H9 (cell line): ENCODE measurements at regions not wholly inside any gene's neighbourhood (a gene's known extent, or its start where the extent isn't known, plus 50 kb on each side); places are given as distances from the start of the nearest gene placed in this dataset.

Source experiments
- DNase-seq: peaks from one replicate; pipeline ENCODE4 v3.0.0-alpha.2; 2017
- H2AFZ ChIP-seq: one replicate; pipeline ENCODE4 v1.6.1; 2013; ENCODE audit warnings: mild to moderate bottlenecking, low read length, control low read depth, moderate library complexity
- H2AK5ac ChIP-seq: 2 replicates; pipeline ENCODE4 v1.6.1; 2013; ENCODE audit warnings: low read length, control low read depth, mixed read lengths; ENCODE audit not compliant: insufficient read length
- H2BK120ac ChIP-seq: one replicate; pipeline ENCODE4 v1.6.1; 2013; ENCODE audit warnings: low read depth, mild to moderate bottlenecking, low read length, control low read depth, inconsistent platforms; ENCODE audit not compliant: poor library complexity, severe bottlenecking
- H2BK12ac ChIP-seq: 2 replicates; pipeline ENCODE4 v1.6.1; 2013; ENCODE audit warnings: low read length, control low read depth, mixed read lengths, low read depth; ENCODE audit not compliant: insufficient read length
- H2BK15ac ChIP-seq: 2 replicates; pipeline ENCODE4 v1.6.1; 2013; ENCODE audit warnings: low read depth, low read length, control low read depth
- H2BK20ac ChIP-seq: one replicate; pipeline ENCODE4 v1.6.1; 2013; ENCODE audit warnings: low read depth, mild to moderate bottlenecking, low read length, control low read depth, inconsistent platforms; ENCODE audit not compliant: poor library complexity, severe bottlenecking
- H2BK5ac ChIP-seq: 2 replicates; pipeline ENCODE4 v1.6.1; 2013; ENCODE audit warnings: low read length, control low read depth, mixed read lengths; ENCODE audit not compliant: insufficient read length
- H3K14ac ChIP-seq: 2 replicates; pipeline ENCODE4 v1.6.1; 2013; ENCODE audit warnings: low read length, control low read depth; ENCODE audit not compliant: insufficient read depth
- H3K18ac ChIP-seq: 2 replicates; pipeline ENCODE4 v1.6.1; 2013; ENCODE audit warnings: low read depth, mild to moderate bottlenecking, mixed read lengths, low read length, control low read depth; ENCODE audit not compliant: insufficient read length
- H3K23ac ChIP-seq: 2 replicates; pipeline ENCODE4 v1.6.1; 2013; ENCODE audit warnings: low read length, control low read depth, mixed read lengths, low read depth; ENCODE audit not compliant: insufficient read length
- H3K23me2 ChIP-seq: 2 replicates; pipeline ENCODE4 v1.6.1; 2013; ENCODE audit warnings: low read depth, mild to moderate bottlenecking, mixed read lengths, low read length, control low read depth; ENCODE audit not compliant: insufficient read length, poor library complexity, severe bottlenecking
- H3K27ac ChIP-seq: 2 replicates; pipeline ENCODE4 v1.5.1; 2013; ENCODE audit warnings: low read length, control low read depth, mixed read lengths, low read depth; ENCODE audit not compliant: insufficient read length
- H3K27me3 ChIP-seq: 2 replicates; pipeline ENCODE4 v1.6.1; 2013; ENCODE audit warnings: low read length, control low read depth, inconsistent platforms; ENCODE audit not compliant: insufficient read depth
- H3K4ac ChIP-seq: 2 replicates; pipeline ENCODE4 v1.6.1; 2013; ENCODE audit warnings: low read depth, mild to moderate bottlenecking, control low read depth, inconsistent platforms, low read length, moderate library complexity
- H3K4me1 ChIP-seq: 2 replicates; pipeline ENCODE4 v1.6.1; 2013; ENCODE audit warnings: low read length, control low read depth, inconsistent platforms; ENCODE audit not compliant: insufficient read depth
- H3K4me2 ChIP-seq: 2 replicates; pipeline ENCODE4 v1.6.1; 2013; ENCODE audit warnings: low read length, control low read depth, mixed read lengths; ENCODE audit not compliant: insufficient read length, insufficient read depth
- H3K56ac ChIP-seq: 2 replicates; pipeline ENCODE4 v1.6.1; 2013; ENCODE audit warnings: low read depth, mild to moderate bottlenecking, mixed read lengths, low read length, control low read depth; ENCODE audit not compliant: insufficient read length
- H3K79me1 ChIP-seq: 2 replicates; pipeline ENCODE4 v1.6.1; 2013; ENCODE audit warnings: low read depth, mild to moderate bottlenecking, moderate library complexity, low read length, control low read depth, inconsistent platforms; ENCODE audit not compliant: insufficient read depth, poor library complexity, severe bottlenecking
- H3K79me2 ChIP-seq: 2 replicates; pipeline ENCODE4 v1.6.1; 2013; ENCODE audit warnings: low read length, control low read depth, inconsistent platforms; ENCODE audit not compliant: insufficient read depth
- H3K9ac ChIP-seq: 2 replicates; pipeline ENCODE4 v1.6.1; 2013; ENCODE audit warnings: low read length, control low read depth, mixed read lengths; ENCODE audit not compliant: insufficient read length; ENCODE audit errors: extremely low read depth
- H3K9me3 ChIP-seq: one replicate; pipeline ENCODE4 v1.6.1; 2013; ENCODE audit warnings: low read depth, low read length, inconsistent platforms; ENCODE audit not compliant: control insufficient read depth
- H3T11ph ChIP-seq: one replicate; pipeline ENCODE4 v1.6.1; 2013; ENCODE audit warnings: mild to moderate bottlenecking, low read length, control low read depth, inconsistent platforms
- H4K20me1 ChIP-seq: one replicate; pipeline ENCODE4 v1.6.1; 2013; ENCODE audit not compliant: control insufficient read depth, insufficient read length, insufficient read depth
- H4K5ac ChIP-seq: 2 replicates; pipeline ENCODE4 v1.6.1; 2013; ENCODE audit warnings: low read depth, mild to moderate bottlenecking, mixed read lengths, low read length, control low read depth; ENCODE audit not compliant: insufficient read length
- H4K8ac ChIP-seq: replicated peaks from 2 replicates; pipeline ENCODE4 v1.6.1; 2013; ENCODE audit warnings: low read length, control low read depth, mixed read lengths, low read depth; ENCODE audit not compliant: insufficient read length
- H4K91ac ChIP-seq: 2 replicates; pipeline ENCODE4 v1.6.1; 2013; ENCODE audit warnings: low read depth, mild to moderate bottlenecking, moderate library complexity, mixed read lengths, low read length, control low read depth; ENCODE audit not compliant: insufficient read length
- H3K27ac Mint-ChIP-seq, 3 experiments: 2 replicates in 2 of 3; 3 replicates in 1 of 3; pipeline ENCODE4 v1.8.0; 2020 to 2021; ENCODE audit warnings: mixed read lengths in 3 of 3, mild to moderate bottlenecking in 1 of 3, moderate library complexity in 1 of 3
- H3K27me3 Mint-ChIP-seq: 2 replicates; pipeline ENCODE4 v1.8.0; 2021; ENCODE audit warnings: low read depth, mild to moderate bottlenecking, moderate library complexity, mixed read lengths
- H3K36me3 Mint-ChIP-seq, 3 experiments: 2 replicates in 2 of 3; 3 replicates in 1 of 3; pipeline ENCODE4 v1.8.0; 2020 to 2021; ENCODE audit warnings: low read depth in 3 of 3, mixed read lengths in 3 of 3; ENCODE audit not compliant: insufficient read depth in 1 of 3
- H3K4me1 Mint-ChIP-seq, 2 experiments: 2 replicates each; pipeline ENCODE4 v1.8.0; 2020; ENCODE audit warnings: mixed read lengths in 2 of 2
- H3K4me3 Mint-ChIP-seq, 2 experiments: 2 replicates in 1 of 2; 3 replicates in 1 of 2; pipeline ENCODE4 v1.8.0; 2020 to 2021; ENCODE audit warnings: mild to moderate bottlenecking in 2 of 2, mixed read lengths in 2 of 2, moderate library complexity in 1 of 2
- H3K9me3 Mint-ChIP-seq, 2 experiments: 2 replicates in 1 of 2; 3 replicates in 1 of 2; pipeline ENCODE4 v1.8.0; 2020; ENCODE audit warnings: mild to moderate bottlenecking in 2 of 2, mixed read lengths in 2 of 2, moderate library complexity in 1 of 2
- CTCF ChIP-seq: fragments of 200-600 bp; sonication (generic); conservative IDR thresholded peaks from 3 replicates; pipeline ENCODE4 v1.8.0; 2021; ENCODE audit warnings: antibody characterized with exemption, mild to moderate bottlenecking
- WGBS: extraction: QIAGEN DNeasy Blood & Tissue Kit; methylation state at CpG from one replicate; pipeline ENCODE4 v1.1.7; 2013; ENCODE audit warnings: missing lambda C conversion rate, low lambda C conversion rate, mixed read lengths; ENCODE audit not compliant: insufficient read length; ENCODE audit errors: extremely low coverage; 5-methylcytosine and 5-hydroxymethylcytosine counted together

GRCh38 chr1:76005765-76006164, 68.8 kb upstream of the ST6GALNAC3 start:
- Histone ChIP-seq H4K20me1 (no peaks in the 10 kb centered on the region), H4K8ac (no peak overlapping the region), H2BK12ac (no peak overlapping the region), H4K91ac (no peak overlapping the region), H3K9me3 (no peaks in the 10 kb centered on the region), H3K79me2 (no peaks in the 10 kb centered on the region), H3K14ac (no peak overlapping the region), H2BK5ac (no peak overlapping the region), H2AFZ (no peak overlapping the region), H3K4ac (no peak overlapping the region), H3K9ac (no peak overlapping the region), H3T11ph (no peak overlapping the region), H3K4me2 (no peak overlapping the region), H2AK5ac (no peak overlapping the region), H2BK15ac (no peak overlapping the region), H3K4me1 (no peaks in the 10 kb centered on the region), H3K56ac (no peak overlapping the region), H3K23ac (no peak overlapping the region), H2BK120ac (no peak overlapping the region), H4K5ac (no peak overlapping the region), H3K27ac (no peak overlapping the region), H2BK20ac (no peak overlapping the region), H3K27me3 (no peaks in the 10 kb centered on the region; the same call in 1 of the 2 replicates), H3K18ac (no peak overlapping the region), H3K23me2 (no peaks in the 10 kb centered on the region), H3K79me1 (no peaks in the 10 kb centered on the region)
- H3K27me3 Mint-ChIP-seq: no peaks in the 10 kb centered on the region
- H3K9me3 Mint-ChIP-seq: no peaks in the 10 kb centered on the region
- no peak for DNase-seq
- no peaks in the 10 kb centered on the region; a peak in 1 of 7 replicates for H3K36me3 Mint-ChIP-seq
- no peak overlapping the region for H3K27ac Mint-ChIP-seq
- H3K4me1 Mint-ChIP-seq: no peaks in the 10 kb centered on the region
- no peak for TF ChIP-seq CTCF
- no peak overlapping the region for H3K4me3 Mint-ChIP-seq
- WGBS: no CpG with 5 or more reads among the region's 4 CpGs
